Stimulated activated naive CD8-positive, alpha-beta T cell treated with anti-CD3 and anti-CD28 coated beads, Interleukin-15, Interleukin-2, amounts not matched to agents 100 ng/mL and 50 ng/mL, for 24 hours (primary cell): ENCODE measurements at regions not wholly inside any gene's neighbourhood (a gene's known extent, or its start where the extent isn't known, plus 50 kb on each side); places are given as distances from the start of the nearest gene placed in this dataset.

ENCODE experiments used
- H3K27ac Mint-ChIP-seq: one replicate; pipeline ENCODE4 v1.8.0; 2021; ENCODE audit warnings: mild to moderate bottlenecking, mixed read lengths
- H3K27me3 Mint-ChIP-seq: one replicate; pipeline ENCODE4 v1.8.0; 2021; ENCODE audit warnings: mixed read lengths
- H3K36me3 Mint-ChIP-seq: one replicate; pipeline ENCODE4 v1.8.0; 2021; ENCODE audit warnings: low read depth, mixed read lengths
- H3K4me1 Mint-ChIP-seq: one replicate; pipeline ENCODE4 v1.8.0; 2021; ENCODE audit warnings: low read depth, mixed read lengths
- H3K4me3 Mint-ChIP-seq: one replicate; pipeline ENCODE4 v1.8.0; 2021; ENCODE audit warnings: mild to moderate bottlenecking, mixed read lengths
- H3K9me3 Mint-ChIP-seq: one replicate; pipeline ENCODE4 v1.8.0; 2021; ENCODE audit warnings: mixed read lengths

- H3K9me3 Mint-ChIP-seq, result no peaks in the 10 kb centered on the region
- H3K4me1 Mint-ChIP-seq, result no peaks in the 10 kb centered on the region
- no peaks in the 10 kb centered on the region for H3K27me3 Mint-ChIP-seq
- no peaks in the 10 kb centered on the region for H3K36me3 Mint-ChIP-seq
- H3K27ac Mint-ChIP-seq, result no peak overlapping the region
- H3K4me3 Mint-ChIP-seq, result no peak overlapping the region
Observed at GRCh38 chr1:195765099-195765498, 843.1 kb downstream of the KCNT2 start.

GRCh38 chr1:195763907-195764374 lies 844.3 kb downstream of the KCNT2 start:
- Mint-ChIP-seq H3K4me1 (no peaks in the 10 kb centered on the region), H3K36me3 (no peaks in the 10 kb centered on the region), H3K27me3 (no peaks in the 10 kb centered on the region), H3K4me3 (no peak overlapping the region), H3K27ac (no peak overlapping the region), H3K9me3 (no peaks in the 10 kb centered on the region)

GRCh38 chr1:195763146-195763906 lies 844.9 kb downstream of the KCNT2 start:
- Mint-ChIP-seq H3K27ac (no peak overlapping the region), H3K4me3 (no peak overlapping the region), H3K9me3 (no peaks in the 10 kb centered on the region), H3K27me3 (no peaks in the 10 kb centered on the region), H3K4me1 (no peaks in the 10 kb centered on the region), H3K36me3 (no peaks in the 10 kb centered on the region)

GRCh38 chr1:195761104-195761503 lies 847.1 kb downstream of the KCNT2 start:
- Mint-ChIP-seq H3K4me3 (no peak overlapping the region), H3K4me1 (no peaks in the 10 kb centered on the region), H3K36me3 (no peaks in the 10 kb centered on the region), H3K9me3 (no peaks in the 10 kb centered on the region), H3K27ac (no peak overlapping the region), H3K27me3 (no peaks in the 10 kb centered on the region)

GRCh38 chr1:195756109-195756508 lies 852.1 kb downstream of the KCNT2 start:
- no peak overlapping the region for H3K27ac Mint-ChIP-seq
- no peaks in the 10 kb centered on the region for H3K36me3 Mint-ChIP-seq
- no peak overlapping the region for H3K4me3 Mint-ChIP-seq
- no peaks in the 10 kb centered on the region for H3K4me1 Mint-ChIP-seq
- no peaks in the 10 kb centered on the region for H3K9me3 Mint-ChIP-seq
- no peaks in the 10 kb centered on the region for H3K27me3 Mint-ChIP-seq

- Mint-ChIP-seq H3K27ac (no peak overlapping the region), H3K4me3 (no peak overlapping the region), H3K27me3 (no peaks in the 10 kb centered on the region), H3K4me1 (no peaks in the 10 kb centered on the region), H3K36me3 (no peaks in the 10 kb centered on the region), H3K9me3 (no peaks in the 10 kb centered on the region)
Observed at GRCh38 chr1:195754874-195755273, 853.4 kb downstream of the KCNT2 start.

GRCh38 chr1:195754303-195754702 lies 853.9 kb downstream of the KCNT2 start:
- H3K9me3 Mint-ChIP-seq, result no peaks in the 10 kb centered on the region
- no peaks in the 10 kb centered on the region for H3K4me1 Mint-ChIP-seq
- H3K27ac Mint-ChIP-seq, result no peak overlapping the region
- H3K4me3 Mint-ChIP-seq, result no peak overlapping the region
- no peaks in the 10 kb centered on the region for H3K36me3 Mint-ChIP-seq
- H3K27me3 Mint-ChIP-seq, result no peaks in the 10 kb centered on the region

- Mint-ChIP-seq H3K36me3 (no peaks in the 10 kb centered on the region), H3K27ac (no peak overlapping the region), H3K4me1 (no peaks in the 10 kb centered on the region), H3K9me3 (peaks cover under 1% of the 10 kb centered on the region), H3K27me3 (no peaks in the 10 kb centered on the region), H3K4me3 (no peak overlapping the region)
Observed at GRCh38 chr1:195748969-195749368, 859.3 kb downstream of the KCNT2 start.

- Mint-ChIP-seq H3K4me3 (no peak overlapping the region), H3K27me3 (no peaks in the 10 kb centered on the region), H3K4me1 (no peaks in the 10 kb centered on the region), H3K36me3 (no peaks in the 10 kb centered on the region), H3K27ac (no peak overlapping the region), H3K9me3 (peaks cover 13% of the 10 kb centered on the region)
Observed at GRCh38 chr1:195745189-195746010, 862.8 kb downstream of the KCNT2 start.

GRCh38 chr1:195744256-195744655 lies 864.0 kb downstream of the KCNT2 start:
- Mint-ChIP-seq H3K4me3 (no peak overlapping the region), H3K36me3 (no peaks in the 10 kb centered on the region), H3K4me1 (no peaks in the 10 kb centered on the region), H3K27me3 (no peaks in the 10 kb centered on the region), H3K27ac (no peak overlapping the region), H3K9me3 (peaks cover 13% of the 10 kb centered on the region)

GRCh38 chr1:195740862-195741261 lies 867.4 kb downstream of the KCNT2 start:
- peaks cover 13% of the 10 kb centered on the region for H3K9me3 Mint-ChIP-seq
- no peaks in the 10 kb centered on the region for H3K4me1 Mint-ChIP-seq
- no peaks in the 10 kb centered on the region for H3K36me3 Mint-ChIP-seq
- no peaks in the 10 kb centered on the region for H3K27me3 Mint-ChIP-seq
- H3K4me3 Mint-ChIP-seq, result no peak overlapping the region
- H3K27ac Mint-ChIP-seq, result no peak overlapping the region

- H3K4me3 Mint-ChIP-seq, result no peak overlapping the region
- no peaks in the 10 kb centered on the region for H3K27me3 Mint-ChIP-seq
- H3K36me3 Mint-ChIP-seq, result no peaks in the 10 kb centered on the region
- H3K27ac Mint-ChIP-seq, result no peak overlapping the region
- no peaks in the 10 kb centered on the region for H3K4me1 Mint-ChIP-seq
- H3K9me3 Mint-ChIP-seq, result peaks cover 13% of the 10 kb centered on the region
Observed at GRCh38 chr1:195738966-195739650, 869.1 kb downstream of the KCNT2 start.

- Mint-ChIP-seq H3K27me3 (no peaks in the 10 kb centered on the region), H3K36me3 (no peaks in the 10 kb centered on the region), H3K9me3 (no peaks in the 10 kb centered on the region), H3K27ac (no peak overlapping the region), H3K4me3 (no peak overlapping the region), H3K4me1 (no peaks in the 10 kb centered on the region)
Observed at GRCh38 chr1:195735140-195735539, 873.1 kb downstream of the KCNT2 start.

- no peaks in the 10 kb centered on the region for H3K9me3 Mint-ChIP-seq
- no peaks in the 10 kb centered on the region for H3K36me3 Mint-ChIP-seq
- H3K4me1 Mint-ChIP-seq, result no peaks in the 10 kb centered on the region
- no peak overlapping the region for H3K27ac Mint-ChIP-seq
- no peaks in the 10 kb centered on the region for H3K27me3 Mint-ChIP-seq
- H3K4me3 Mint-ChIP-seq, result no peak overlapping the region
Observed at GRCh38 chr1:195733826-195734225, 874.4 kb downstream of the KCNT2 start.

GRCh38 chr1:195733408-195733807 lies 874.8 kb downstream of the KCNT2 start:
- H3K36me3 Mint-ChIP-seq, result no peaks in the 10 kb centered on the region
- H3K9me3 Mint-ChIP-seq, result no peaks in the 10 kb centered on the region
- H3K4me1 Mint-ChIP-seq, result no peaks in the 10 kb centered on the region
- H3K27me3 Mint-ChIP-seq, result no peaks in the 10 kb centered on the region
- no peak overlapping the region for H3K4me3 Mint-ChIP-seq
- H3K27ac Mint-ChIP-seq, result no peak overlapping the region
